GM19035 (cell line): ENCODE measurements at regions not wholly inside any gene's neighbourhood (a gene's known extent, or its start where the extent isn't known, plus 50 kb on each side); places are given as distances from the start of the nearest gene placed in this dataset.
"Not testable (repeated sequence)": the region's sequence is repeated elsewhere in the genome, so short reads cannot be mapped to it uniquely, and the experiment has no call there.

Experiments used
- ATAC-seq: cut with Tn5 transposase; IDR thresholded peaks from one replicate; pipeline ENCODE4 v1.9.1; 2021; ENCODE audit not compliant: unreplicated experiment

DNA sequence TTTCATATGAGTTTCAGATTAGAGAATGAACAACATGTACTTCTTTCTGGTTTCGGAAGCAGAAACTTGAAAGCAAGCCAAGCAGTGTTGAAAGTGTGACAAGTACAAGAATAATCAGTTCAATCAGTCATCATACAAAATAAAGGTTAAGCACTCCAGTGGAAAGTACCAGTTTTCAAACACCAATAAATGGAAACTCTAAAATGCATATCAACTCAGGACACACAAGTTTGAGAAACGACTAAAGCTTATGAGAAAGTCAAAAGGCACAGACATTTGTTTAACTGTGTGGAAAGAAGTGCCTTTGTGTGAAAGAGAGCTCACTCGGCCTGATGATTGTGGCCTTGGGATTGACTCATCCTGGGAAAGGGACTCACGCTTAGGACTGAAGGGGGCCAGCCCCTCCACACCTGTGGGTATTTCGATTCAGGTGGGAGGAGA is 60.6 kb upstream of the AKR1C1 start:
- ATAC-seq: peak; percentile 81

DNA sequence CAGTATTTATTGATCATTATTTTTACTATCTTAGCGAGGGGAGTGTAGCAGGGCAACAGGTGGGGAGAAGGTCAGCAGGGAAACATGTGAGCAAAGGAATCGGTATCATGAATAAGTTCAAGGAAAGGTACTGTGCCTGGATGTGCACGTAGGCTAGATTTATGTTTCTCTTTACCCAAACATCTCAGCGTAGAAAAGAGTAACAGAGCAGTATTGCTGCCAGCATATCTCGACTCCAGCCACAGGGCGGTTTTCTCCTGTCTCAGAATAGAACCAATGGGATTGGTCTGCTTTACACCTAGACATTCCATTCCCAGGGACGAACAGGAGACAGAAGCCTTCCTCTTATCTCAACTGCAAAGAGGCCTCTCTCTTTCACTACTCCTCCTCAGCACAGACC is 60.1 kb upstream of the AKR1C1 start:
- ATAC-seq: not testable (repeated sequence)

DNA sequence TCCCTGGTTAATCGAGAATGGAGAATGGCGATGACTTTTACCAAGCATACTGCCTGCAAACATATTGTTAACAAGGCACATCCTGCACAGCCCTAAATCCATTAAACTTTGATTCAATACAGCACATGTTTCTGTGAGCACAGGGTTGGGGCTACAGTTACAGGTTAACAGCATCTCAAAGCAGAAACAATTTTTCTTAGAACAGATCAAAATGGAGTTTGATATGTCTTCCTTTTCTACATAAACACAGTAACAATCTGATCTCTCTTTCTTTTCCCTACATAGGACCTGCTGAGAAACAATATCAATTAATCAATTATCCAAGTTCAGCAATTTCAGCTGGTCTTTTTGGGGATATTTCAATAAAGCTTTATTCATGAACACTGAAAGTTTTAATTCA is 59.5 kb upstream of the AKR1C1 start:
- not testable (repeated sequence) for ATAC-seq

DNA sequence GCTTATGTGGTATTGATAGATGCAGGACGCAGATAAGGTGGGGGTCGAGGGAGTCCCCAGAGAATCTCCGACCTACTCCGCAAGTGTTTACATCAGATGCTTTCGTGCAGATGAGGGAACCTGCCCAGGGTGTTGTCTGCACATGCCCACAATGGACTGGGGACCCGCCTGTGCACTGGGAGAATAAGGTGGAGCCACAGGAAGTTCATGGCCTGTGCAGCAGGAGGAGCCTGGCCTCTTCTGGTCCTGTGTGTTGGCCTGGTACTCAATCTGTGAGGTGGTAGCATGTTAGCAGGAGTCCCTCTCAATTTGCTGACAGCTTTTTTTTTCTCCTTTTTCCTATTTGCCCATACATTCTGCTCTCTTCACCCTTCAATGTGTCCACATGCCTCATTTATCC is 54.1 kb upstream of the AKR1C1 start:
- ATAC-seq: no peak
